ENCODE measurements at regions not wholly inside any gene's neighbourhood (a gene's known extent, or its start where the extent isn't known, plus 50 kb on each side); places are given as distances from the start of the nearest gene placed in this dataset.

DNA sequence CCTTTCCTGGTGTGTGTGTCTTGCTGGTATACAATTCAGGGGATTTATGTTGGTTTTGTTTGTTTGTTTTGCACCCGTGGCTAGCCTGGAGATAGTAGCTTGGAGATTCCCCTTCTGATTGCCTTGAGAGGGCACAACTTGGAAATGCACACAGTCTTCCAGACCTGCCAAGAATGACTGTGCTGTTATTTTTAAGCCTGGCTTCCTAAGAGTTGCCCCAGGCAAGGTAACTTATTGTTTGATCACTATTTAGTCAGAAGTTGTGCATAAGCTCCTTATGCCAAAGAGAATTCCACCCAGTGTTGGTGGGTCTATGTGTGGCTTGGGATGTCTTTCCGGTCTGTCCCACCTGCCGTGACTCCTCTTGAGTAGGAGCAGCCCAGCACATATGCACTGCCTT lies 421.9 kb upstream of the KCNN2 start:
- TF ChIP-seq CTCF (IDR thresholded peaks at IDR 0.05; ENCODE audit: low read length) (no peak), EZH2 (IDR thresholded peaks at IDR 0.05; ENCODE audit: borderline replicate concordance, low read length) (no peak)
